ENCODE measurements at regions not wholly inside any gene's neighbourhood (a gene's known extent, or its start where the extent isn't known, plus 50 kb on each side); places are given as distances from the start of the nearest gene placed in this dataset.

- no peak for DNase-seq (ENCODE audit: low spot score)
- in situ Hi-C loops (cut with MboI; ENCODE audit: low sequenced_read_pairs, unreplicated experiment): no loop called here
- TF ChIP-seq CTCF (IDR thresholded peaks at IDR 0.05; ENCODE audit: borderline replicate concordance, control extremely low read depth, extremely low read depth, insufficient read depth, missing control alignments): no peak
These were observed 266.7 kb downstream of the METTL4 start for GRCh38 chr18:2304378-2305175.

- no peak for TF ChIP-seq CTCF (IDR thresholded peaks at IDR 0.05; ENCODE audit: borderline replicate concordance, control extremely low read depth, extremely low read depth, insufficient read depth, missing control alignments)
These were observed 264.7 kb downstream of the METTL4 start for GRCh38 chr18:2306606-2307005.

GRCh38 chr18:2310886-2311285 is 260.4 kb downstream of the METTL4 start:
- no peak for TF ChIP-seq CTCF (IDR thresholded peaks at IDR 0.05; ENCODE audit: borderline replicate concordance, control extremely low read depth, extremely low read depth, insufficient read depth, missing control alignments)
- in situ Hi-C loops (cut with MboI; ENCODE audit: low sequenced_read_pairs, unreplicated experiment): no loop called here
- no peak for DNase-seq (ENCODE audit: low spot score)

More at GRCh38 chr18:2306606-2307005, 264.7 kb downstream of the METTL4 start:
- in situ Hi-C loops (cut with MboI; ENCODE audit: low sequenced_read_pairs, unreplicated experiment): no loop called here
- DNase-seq (ENCODE audit: low spot score): no peak

- no peak for TF ChIP-seq CTCF (IDR thresholded peaks at IDR 0.05; ENCODE audit: borderline replicate concordance, control extremely low read depth, extremely low read depth, insufficient read depth, missing control alignments)
These were observed 258.9 kb downstream of the METTL4 start for GRCh38 chr18:2312440-2312839.

GRCh38 chr18:2313332-2313731 is 258.0 kb downstream of the METTL4 start:
- in situ Hi-C loops (cut with MboI; ENCODE audit: low sequenced_read_pairs, unreplicated experiment): no loop called here

More at GRCh38 chr18:2312440-2312839, 258.9 kb downstream of the METTL4 start:
- in situ Hi-C loops (cut with MboI; ENCODE audit: low sequenced_read_pairs, unreplicated experiment): no loop called here
- no peak for DNase-seq (ENCODE audit: low spot score)

GRCh38 chr18:2316082-2316750 is 255.1 kb downstream of the METTL4 start:
- no peak for TF ChIP-seq CTCF (IDR thresholded peaks at IDR 0.05; ENCODE audit: borderline replicate concordance, control extremely low read depth, extremely low read depth, insufficient read depth, missing control alignments)
- in situ Hi-C loops (cut with MboI; ENCODE audit: low sequenced_read_pairs, unreplicated experiment): no loop called here
- no peak for DNase-seq (ENCODE audit: low spot score)

More at GRCh38 chr18:2313332-2313731, 258.0 kb downstream of the METTL4 start:
- no peak for DNase-seq (ENCODE audit: low spot score)
- TF ChIP-seq CTCF (IDR thresholded peaks at IDR 0.05; ENCODE audit: borderline replicate concordance, control extremely low read depth, extremely low read depth, insufficient read depth, missing control alignments): no peak
